ENCODE measurements at regions not wholly inside any gene's neighbourhood (a gene's known extent, or its start where the extent isn't known, plus 50 kb on each side); places are given as distances from the start of the nearest gene placed in this dataset.
"Not testable (repeated sequence)": the region's sequence is repeated elsewhere in the genome, so short reads cannot be mapped to it uniquely, and the experiment has no call there.

DNA sequence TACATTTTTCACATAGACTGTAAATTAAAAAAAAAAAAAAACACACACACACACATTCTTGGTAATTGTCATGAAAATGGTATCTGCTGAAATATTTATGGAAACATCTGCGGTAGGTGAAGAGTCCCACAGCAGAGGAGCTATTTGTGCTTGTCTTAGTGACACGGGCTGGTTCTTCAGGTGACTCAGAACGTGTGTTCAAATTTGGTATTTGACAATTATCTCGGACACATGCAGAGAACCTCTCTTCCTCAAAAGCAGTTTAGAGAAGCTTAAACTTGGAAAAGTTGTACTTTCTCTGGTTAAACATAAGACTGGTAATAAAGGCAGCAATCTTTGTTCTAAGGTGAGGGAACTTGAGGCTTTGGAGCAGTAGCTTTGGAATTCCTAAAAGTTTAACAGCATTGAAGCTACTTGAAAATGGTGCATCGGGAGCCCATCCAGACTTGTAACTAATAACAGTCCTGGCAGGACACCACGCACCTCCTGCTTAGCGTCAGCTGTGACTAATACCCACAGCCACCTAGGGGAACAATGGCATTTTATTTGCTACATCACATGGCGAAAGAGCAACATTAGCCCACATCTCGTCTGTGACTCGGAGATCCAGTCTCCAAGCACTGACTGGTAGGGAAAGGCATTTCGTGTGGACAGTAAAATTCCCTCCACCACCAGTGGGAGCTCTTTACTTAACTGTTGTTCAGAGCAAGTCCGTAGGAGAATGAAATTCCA is 1505.1 kb upstream of the SLC10A2 start:
- DNase-seq: peak; percentile 12

DNA sequence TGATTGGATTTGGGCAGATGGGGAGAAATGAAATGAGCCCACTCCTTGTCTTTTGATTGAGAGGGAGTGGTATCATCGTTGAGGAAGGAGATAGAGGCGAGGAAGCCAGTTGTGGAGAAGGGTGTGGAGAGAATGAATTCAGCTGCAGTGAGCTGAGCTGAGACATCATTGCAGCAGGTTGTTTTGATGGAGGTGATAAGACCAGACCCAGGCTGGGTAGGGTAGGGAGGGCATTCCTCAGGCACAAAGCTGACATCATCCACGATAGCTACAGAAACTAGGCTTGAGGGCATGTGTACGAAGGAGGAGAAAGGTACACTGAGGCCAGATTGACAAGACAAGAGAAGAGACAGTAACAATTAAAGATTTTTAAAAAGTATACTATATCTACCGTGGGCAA is 1500.9 kb upstream of the SLC10A2 start:
- no peak for DNase-seq

- DNase-seq: no peak
Observed at GRCh38 chr13:104565888-104566287, 1499.7 kb upstream of the SLC10A2 start.

- no peak for DNase-seq
Observed at GRCh38 chr13:104553896-104554295, 1487.7 kb upstream of the SLC10A2 start.

- no peak for DNase-seq
Observed at GRCh38 chr13:104553186-104553585, 1487.0 kb upstream of the SLC10A2 start.

DNA sequence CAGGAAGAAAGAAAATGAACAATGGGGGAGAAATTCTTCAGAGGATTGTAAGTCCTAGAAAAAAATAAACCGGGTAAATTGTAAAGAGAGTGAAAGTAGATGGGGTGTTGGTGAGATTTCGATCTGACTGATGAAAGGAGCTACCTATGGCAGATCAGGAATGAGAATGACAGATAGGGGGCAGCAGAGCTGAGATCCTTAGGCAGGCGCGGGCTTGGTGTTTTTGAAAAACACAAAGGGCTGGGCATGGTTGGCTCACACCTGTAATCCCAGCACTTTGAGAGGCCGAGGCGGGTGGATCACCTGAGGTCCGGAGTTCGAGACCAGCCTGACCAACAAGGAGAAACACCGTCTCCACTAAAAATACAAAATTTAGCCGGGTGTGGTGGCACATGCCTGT is 1468.6 kb upstream of the SLC10A2 start:
- DNase-seq: no peak

GRCh38 chr13:104532132-104532531 is 1465.9 kb upstream of the SLC10A2 start:
- no peak for DNase-seq

DNA sequence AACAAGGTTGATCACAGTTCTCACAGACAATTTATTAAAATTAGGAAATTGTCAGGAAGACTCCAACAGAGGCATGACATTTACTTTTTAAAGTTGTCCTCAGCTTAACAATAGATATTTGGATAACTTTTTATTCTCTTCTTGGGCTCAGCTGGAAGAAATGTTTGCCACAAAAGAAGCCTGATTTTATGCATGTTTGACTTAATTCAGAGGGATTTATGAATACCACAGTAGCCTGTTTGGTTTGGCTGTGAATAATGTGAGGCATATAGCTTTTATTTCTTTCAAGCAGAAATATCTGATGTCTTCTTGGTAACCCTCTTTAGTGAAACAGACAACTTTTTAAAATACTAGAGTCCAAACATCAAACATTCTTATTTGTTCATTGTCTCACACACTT is 1464.5 kb upstream of the SLC10A2 start:
- no peak for DNase-seq

- DNase-seq: no peak
Observed at GRCh38 chr13:104526561-104526960, 1460.3 kb upstream of the SLC10A2 start.

DNA sequence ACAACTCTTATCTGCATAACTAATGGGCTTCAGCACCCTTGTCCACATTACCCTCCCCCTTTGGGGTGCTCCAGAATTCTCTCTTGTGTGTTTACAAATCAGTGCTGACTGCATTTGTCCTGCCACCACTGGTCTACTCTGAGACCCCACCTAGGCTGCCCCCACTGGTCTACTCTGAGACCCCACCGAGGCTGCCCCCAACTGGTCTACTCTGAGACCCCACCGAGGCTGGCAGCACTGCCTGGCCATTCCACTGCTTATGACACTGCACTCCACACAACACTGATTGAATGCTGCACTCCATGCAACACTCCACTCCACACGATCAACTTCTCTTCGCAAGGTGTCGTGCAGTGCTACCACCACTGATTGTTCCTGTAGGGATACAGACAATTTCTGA is 1459.2 kb upstream of the SLC10A2 start:
- no peak for DNase-seq

DNA sequence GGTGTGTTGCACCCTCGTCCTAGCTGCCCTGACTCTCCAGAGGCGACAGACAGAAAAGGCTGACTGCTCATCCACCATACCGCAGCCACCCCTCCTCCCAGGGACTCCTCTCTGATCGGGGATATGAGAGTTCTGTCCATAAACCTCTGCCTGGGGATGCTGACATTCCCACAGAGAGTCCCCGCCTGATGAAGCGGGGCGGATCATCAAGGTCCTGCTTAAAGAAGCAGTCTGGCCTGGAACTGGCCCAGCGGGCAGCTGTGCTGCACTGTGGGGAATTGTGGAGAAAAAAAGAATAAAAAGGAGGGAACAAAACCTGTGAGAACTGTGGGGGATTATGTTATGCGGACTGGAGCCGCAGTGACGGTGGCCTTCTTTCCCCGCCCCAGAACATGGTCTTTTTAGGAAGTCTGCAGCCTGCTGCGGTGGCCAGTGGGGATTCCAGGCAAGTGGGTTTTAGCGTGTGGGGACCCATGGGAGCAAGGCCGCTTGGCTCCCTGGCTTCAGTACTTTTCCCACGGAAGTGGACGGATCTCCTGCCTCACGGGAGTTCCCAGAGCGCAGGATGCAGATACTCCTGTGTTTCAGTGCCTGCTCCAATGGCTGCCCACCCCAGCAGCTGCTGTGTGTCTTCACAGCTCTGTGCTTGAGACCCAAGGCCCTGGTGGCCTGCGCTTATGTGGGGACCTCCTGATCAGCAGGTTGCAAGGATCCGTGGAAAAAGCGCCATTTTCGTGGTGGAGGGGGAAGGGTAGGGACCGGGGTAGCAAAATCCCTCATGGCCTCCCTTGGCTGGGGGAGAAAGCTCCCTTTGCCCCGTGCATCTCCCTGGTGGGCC is 1456.2 kb upstream of the SLC10A2 start:
- no peak for DNase-seq

DNA sequence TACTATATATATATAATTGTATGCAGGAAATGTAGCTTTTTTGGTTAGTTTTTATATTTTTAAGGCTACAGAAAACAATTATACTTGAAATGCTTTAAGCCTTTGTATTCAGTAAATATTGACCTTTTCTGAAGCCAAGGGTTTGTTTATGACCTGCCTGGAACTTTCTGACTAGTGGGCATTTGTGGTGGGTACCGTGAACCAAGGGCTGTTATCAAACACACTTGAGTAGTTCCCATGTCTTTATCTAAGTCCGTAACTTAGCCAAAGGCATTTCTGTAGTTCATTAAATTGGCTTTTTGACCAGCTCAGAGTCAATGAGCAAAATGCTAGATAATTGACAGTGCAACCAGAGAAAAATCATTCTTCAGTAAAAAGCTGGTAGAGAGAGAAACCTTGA is 1444.2 kb upstream of the SLC10A2 start:
- DNase-seq: no peak

GRCh38 chr13:104493502-104493901 is 1427.3 kb upstream of the SLC10A2 start:
- DNase-seq: not testable (repeated sequence)

DNA sequence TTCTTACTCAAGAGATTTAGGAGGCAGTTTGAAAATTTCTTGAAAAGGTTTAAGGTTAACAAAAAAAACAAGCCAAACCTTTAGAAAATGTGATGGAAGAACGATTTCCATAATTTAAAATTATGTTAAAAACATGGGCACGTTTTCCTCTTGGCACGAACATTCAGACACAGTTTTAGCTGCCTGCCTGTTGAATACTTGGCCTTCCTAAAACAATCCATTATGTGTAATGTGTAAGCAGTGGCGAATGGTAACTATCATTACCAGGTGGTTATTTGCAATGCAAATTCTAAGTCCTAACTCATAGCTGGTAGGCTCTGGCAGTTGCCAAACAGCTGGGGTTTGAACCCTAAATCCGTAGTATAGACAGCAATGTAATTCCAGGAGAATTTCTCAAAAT is 1425.7 kb upstream of the SLC10A2 start:
- DNase-seq: no peak

- no peak for DNase-seq
Observed at GRCh38 chr13:104487006-104487405, 1420.8 kb upstream of the SLC10A2 start.

GRCh38 chr13:104485571-104485970 is 1419.4 kb upstream of the SLC10A2 start:
- no peak for DNase-seq

- DNase-seq: no peak
Observed at GRCh38 chr13:104483631-104484030, 1417.4 kb upstream of the SLC10A2 start.

- no peak for DNase-seq
Observed at GRCh38 chr13:104477261-104477660, 1411.0 kb upstream of the SLC10A2 start.

- no peak for DNase-seq
Observed at GRCh38 chr13:104473936-104474335, 1407.7 kb upstream of the SLC10A2 start.

DNA sequence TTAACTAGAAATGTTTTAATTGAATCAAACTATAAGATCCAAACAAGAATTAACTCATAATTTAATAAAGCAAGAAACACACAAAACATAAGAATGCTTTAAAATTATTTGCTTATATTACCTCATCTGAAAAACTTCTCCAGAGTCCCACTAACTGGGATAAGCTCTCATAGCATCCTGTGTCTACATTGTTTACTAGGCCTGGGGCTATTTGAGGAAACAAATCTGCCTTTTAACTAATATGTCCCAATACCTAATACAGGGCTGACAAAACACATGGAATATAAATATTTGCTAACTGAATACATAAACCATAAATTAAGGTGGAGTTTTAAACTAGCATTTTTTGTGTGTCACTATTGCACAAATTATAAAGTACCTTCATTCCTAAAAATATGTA is 1399.8 kb upstream of the SLC10A2 start:
- DNase-seq: no peak

DNA sequence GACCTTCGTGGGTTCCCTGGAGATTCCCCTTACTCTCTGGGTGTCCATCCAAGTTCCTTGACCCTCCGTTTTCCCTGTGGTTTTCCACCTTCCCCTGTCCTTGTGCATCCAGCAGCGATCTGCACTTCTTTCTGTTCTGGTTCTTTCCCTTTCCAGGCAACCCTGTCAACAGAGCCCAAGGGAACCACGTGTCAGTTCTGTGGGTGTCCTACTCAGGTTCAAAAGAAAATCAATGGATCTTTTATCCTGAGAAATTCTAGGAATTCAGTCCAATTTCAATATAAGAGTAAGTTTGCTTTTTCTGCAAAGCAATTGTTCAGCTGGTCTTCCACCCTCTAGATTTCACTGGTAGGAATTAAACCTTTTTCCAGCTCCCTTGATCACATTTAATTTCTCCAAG is 1394.8 kb upstream of the SLC10A2 start:
- DNase-seq: no peak

GRCh38 chr13:104460554-104460953 is 1394.3 kb upstream of the SLC10A2 start:
- DNase-seq: no peak

GRCh38 chr13:104450006-104450405 is 1383.8 kb upstream of the SLC10A2 start:
- DNase-seq: no peak

GRCh38 chr13:104447348-104447747 is 1381.1 kb upstream of the SLC10A2 start:
- no peak for DNase-seq
